Endothelial cell of umbilical vein (primary cell): ENCODE measurements at regions not wholly inside any gene's neighbourhood (a gene's known extent, or its start where the extent isn't known, plus 50 kb on each side); places are given as distances from the start of the nearest gene placed in this dataset.

Experiments used
- BruUV-seq: library from RNA; stranded (reverse); fragments of 400-500 nt; replicated peaks from 2 replicates; lab custom pipeline; 2021; lab: Mats Ljungman, UMichigan
- CTCF ChIA-PET: fragments of 300-600, 350-600 bp; sonication (Branson Sonifier 250); formaldehyde crosslinking; loops from one replicate; lab custom pipeline; 2021; ENCODE audit warnings: antibody characterized with exemption, inconsistent platforms; lab: Charles Lee
- POLR2A ChIA-PET: fragments of 300-600, 350-600 bp; sonication (Branson Sonifier 250); formaldehyde crosslinking; loops from one replicate; lab custom pipeline; 2021; ENCODE audit warnings: antibody characterized with exemption, inconsistent platforms; lab: Charles Lee
- DNase-seq: peaks from one replicate; pipeline ENCODE4 v3.0.0-alpha.2; 2011; ENCODE audit warnings: low read depth, low spot score
- FAIRE-seq: peaks from 2 replicates; lab custom pipeline; 2011; peaks lifted over from hg19 to GRCh38; lab: Jason Lieb, UNC
- H2AFZ ChIP-seq: 2 replicates; pipeline ENCODE4 v1.6.0; 2012; ENCODE audit warnings: low read depth, low read length, control low read depth, inconsistent platforms
- H3K27ac ChIP-seq: 2 replicates; pipeline ENCODE4 v1.5.1; 2011; ENCODE audit warnings: low read depth, mild to moderate bottlenecking, control low read depth, low read length, moderate library complexity; ENCODE audit not compliant: insufficient read depth
- H3K27me3 ChIP-seq, 2 experiments: 2 replicates each; pipeline versions ENCODE4 v1.6.0 to v1.6.1; 2011; ENCODE audit warnings: low read length in 2 of 2, mixed read lengths in 1 of 2; ENCODE audit not compliant: control insufficient read depth in 2 of 2, insufficient read depth in 2 of 2
- H3K36me3 ChIP-seq, 2 experiments: 2 replicates in 1 of 2; 3 replicates in 1 of 2; pipeline ENCODE4 v1.5.1; 2011; ENCODE audit warnings: low read length in 2 of 2, mild to moderate bottlenecking in 1 of 2, moderate library complexity in 1 of 2; ENCODE audit not compliant: control insufficient read depth in 2 of 2, insufficient read depth in 2 of 2; ENCODE audit errors: extremely low read depth in 1 of 2
- H3K4me1 ChIP-seq: 3 replicates; pipeline ENCODE4 v1.5.1; 2011; ENCODE audit warnings: mild to moderate bottlenecking, low read length; ENCODE audit not compliant: control insufficient read depth, insufficient read depth; ENCODE audit errors: extremely low read depth
- H3K4me2 ChIP-seq: 2 replicates; pipeline ENCODE4 v1.6.1; 2011; ENCODE audit warnings: low read length, control low read depth, mixed read lengths; ENCODE audit not compliant: insufficient read depth
- H3K4me3 ChIP-seq, 3 experiments: fragments of 200-600 bp in 1 of 3; sonication (generic), shearing (Covaris generic) in 1 of 3; replicated peaks in 1 of 3; 2 replicates each; pipeline ENCODE4 v1.5.1; 2011 to 2016; ENCODE audit warnings: control low read depth in 3 of 3, low read length in 3 of 3, mild to moderate bottlenecking in 2 of 3, inconsistent platforms in 1 of 3, low read depth in 1 of 3, moderate library complexity in 1 of 3; ENCODE audit not compliant: insufficient read depth in 1 of 3
- H3K79me2 ChIP-seq: 2 replicates; pipeline ENCODE4 v1.6.0; 2012; ENCODE audit warnings: low read length, inconsistent platforms; ENCODE audit not compliant: control insufficient read depth, insufficient read depth
- H3K9ac ChIP-seq: replicated peaks from 2 replicates; pipeline ENCODE3; 2011; ENCODE audit warnings: low read length, control low read depth; ENCODE audit not compliant: insufficient read depth; ENCODE audit errors: extremely low read depth
- H3K9me1 ChIP-seq: replicated peaks from 3 replicates; pipeline ENCODE4 v1.6.0; 2011; ENCODE audit warnings: mild to moderate bottlenecking, low read length; ENCODE audit not compliant: control insufficient read depth, insufficient read depth; ENCODE audit errors: extremely low read depth
- H3K9me3 ChIP-seq: replicated peaks from 2 replicates; pipeline ENCODE4 v1.5.1; 2012; ENCODE audit warnings: low read length, inconsistent platforms; ENCODE audit not compliant: control insufficient read depth, insufficient read depth
- H4K20me1 ChIP-seq: replicated peaks from 2 replicates; pipeline ENCODE3; 2011; ENCODE audit warnings: mild to moderate bottlenecking, low read length; ENCODE audit not compliant: control insufficient read depth, insufficient read depth; ENCODE audit errors: extremely low read depth
- FOS ChIP-seq: IDR thresholded peaks from 2 replicates; pipeline ENCODE4 v1.6.1; 2011; ENCODE audit warnings: mild to moderate bottlenecking, low read length, moderate library complexity, borderline replicate concordance; ENCODE audit not compliant: insufficient read depth
- GATA2 ChIP-seq: IDR thresholded peaks from 2 replicates; pipeline ENCODE4 v1.7.0; 2011; ENCODE audit warnings: low read depth, mild to moderate bottlenecking, moderate library complexity, mixed read lengths, low read length; ENCODE audit not compliant: insufficient read length, insufficient read depth
- POLR2A ChIP-seq: IDR thresholded peaks from 2 replicates; pipeline ENCODE4 v1.6.1; 2012; ENCODE audit warnings: low read depth, mild to moderate bottlenecking, control low read depth, low read length
- POLR2AphosphoS5 ChIP-seq: IDR thresholded peaks from 2 replicates; pipeline ENCODE4 v1.6.1; 2012; ENCODE audit warnings: low read depth, mild to moderate bottlenecking, control low read depth, low read length, moderate library complexity; ENCODE audit not compliant: insufficient read depth
- dilution Hi-C: fragments of 300-500 bp; cut with MboI; formaldehyde crosslinking; loops from one replicate; pipeline ENCODE4 v1.15.0; 2019; ENCODE audit warnings: low sequenced_read_pairs; ENCODE audit not compliant: extremely low pct_ligation_motif_present
- intact Hi-C: fragments of 100-400 bp; cut with micrococcal nuclease; formaldehyde crosslinking; loops from one replicate; pipeline ENCODE4 v1.10.0; 2022
- TF ChIP-seq, protein P1 (sequence below), 2 donors: IDR thresholded peaks; 1 replicate in 1 of 2; 2 replicates in 1 of 2; pipeline ENCODE4 v1.5.1; 2011; ENCODE audit warnings: low read length in 2 of 2, mild to moderate bottlenecking in 2 of 2, moderate library complexity in 2 of 2, control low read depth in 1 of 2, inconsistent platforms in 1 of 2, low read depth in 1 of 2; ENCODE audit not compliant: insufficient read depth in 1 of 2; ENCODE audit errors: extremely low read depth in 1 of 2

- dilution Hi-C loops, result no loop called here
- Histone ChIP-seq H3K4me3 (no peak overlapping the region), H2AFZ (no peak overlapping the region), H3K4me2 (no peak overlapping the region), H3K9me3 (no peaks in the 10 kb centered on the region), H4K20me1 (no peaks in the 10 kb centered on the region), H3K27me3 (no peaks in the 10 kb centered on the region), H3K9ac (no peak overlapping the region), H3K9me1 (no peaks in the 10 kb centered on the region), H3K79me2 (no peaks in the 10 kb centered on the region), H3K4me1 (no peaks in the 10 kb centered on the region), H3K27ac (no peak overlapping the region), H3K36me3 (no peaks in the 10 kb centered on the region)
- no peak for TF ChIP-seq FOS
- no peak for TF ChIP-seq GATA2
- TF ChIP-seq POLR2A, result no peak
- TF ChIP-seq, protein P1, sequence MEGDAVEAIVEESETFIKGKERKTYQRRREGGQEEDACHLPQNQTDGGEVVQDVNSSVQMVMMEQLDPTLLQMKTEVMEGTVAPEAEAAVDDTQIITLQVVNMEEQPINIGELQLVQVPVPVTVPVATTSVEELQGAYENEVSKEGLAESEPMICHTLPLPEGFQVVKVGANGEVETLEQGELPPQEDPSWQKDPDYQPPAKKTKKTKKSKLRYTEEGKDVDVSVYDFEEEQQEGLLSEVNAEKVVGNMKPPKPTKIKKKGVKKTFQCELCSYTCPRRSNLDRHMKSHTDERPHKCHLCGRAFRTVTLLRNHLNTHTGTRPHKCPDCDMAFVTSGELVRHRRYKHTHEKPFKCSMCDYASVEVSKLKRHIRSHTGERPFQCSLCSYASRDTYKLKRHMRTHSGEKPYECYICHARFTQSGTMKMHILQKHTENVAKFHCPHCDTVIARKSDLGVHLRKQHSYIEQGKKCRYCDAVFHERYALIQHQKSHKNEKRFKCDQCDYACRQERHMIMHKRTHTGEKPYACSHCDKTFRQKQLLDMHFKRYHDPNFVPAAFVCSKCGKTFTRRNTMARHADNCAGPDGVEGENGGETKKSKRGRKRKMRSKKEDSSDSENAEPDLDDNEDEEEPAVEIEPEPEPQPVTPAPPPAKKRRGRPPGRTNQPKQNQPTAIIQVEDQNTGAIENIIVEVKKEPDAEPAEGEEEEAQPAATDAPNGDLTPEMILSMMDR (IDR thresholded peaks at IDR 0.05; ENCODE audit: extremely low read depth in 1 of 2, insufficient read depth in 1 of 2, low read depth in 1 of 2, low read length in 2 of 2), result no peak
- TF ChIP-seq POLR2AphosphoS5, result no peak
- CTCF ChIA-PET, result no interaction called here
- intact Hi-C loops, result no loop called here
- no TSS peak for BruUV-seq
- POLR2A ChIA-PET, result no interaction called here
- FAIRE-seq, result no peak
- no peak for DNase-seq
Measured at GRCh38 chrX:116031331-116031730, 139.2 kb upstream of the AGTR2 start.
